ENCODE measurements at regions not wholly inside any gene's neighbourhood (a gene's known extent, or its start where the extent isn't known, plus 50 kb on each side); places are given as distances from the start of the nearest gene placed in this dataset.
"Not testable (repeated sequence)": the region's sequence is repeated elsewhere in the genome, so short reads cannot be mapped to it uniquely, and the experiment has no call there.

DNA sequence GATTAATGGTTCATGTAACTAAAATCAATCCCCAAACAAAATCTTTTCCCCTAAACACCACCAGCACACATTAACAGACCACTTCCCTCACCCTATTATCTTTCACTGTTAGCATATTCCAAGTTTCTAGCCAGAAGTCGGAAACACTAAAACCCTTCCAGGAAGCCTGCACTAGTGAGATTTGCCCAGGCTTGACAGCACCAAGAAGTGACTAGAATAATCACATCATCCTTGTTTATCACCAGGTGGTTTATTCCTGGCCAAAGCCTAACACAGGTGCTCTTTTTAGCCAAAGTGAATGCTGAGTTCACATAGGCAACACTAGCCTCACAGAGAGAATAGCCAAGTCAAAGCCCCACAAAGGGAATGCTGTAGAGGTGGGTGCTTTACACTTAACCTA is 221.2 kb upstream of the HNRNPA3 start:
- no peak for DNase-seq (ENCODE audit: extremely low read depth in 1 of 2, low read depth in 1 of 2)

- DNase-seq (ENCODE audit: extremely low read depth in 1 of 2, low read depth in 1 of 2), result no peak
Measured at GRCh38 chr2:176997074-176997791, 215.4 kb upstream of the HNRNPA3 start.

DNA sequence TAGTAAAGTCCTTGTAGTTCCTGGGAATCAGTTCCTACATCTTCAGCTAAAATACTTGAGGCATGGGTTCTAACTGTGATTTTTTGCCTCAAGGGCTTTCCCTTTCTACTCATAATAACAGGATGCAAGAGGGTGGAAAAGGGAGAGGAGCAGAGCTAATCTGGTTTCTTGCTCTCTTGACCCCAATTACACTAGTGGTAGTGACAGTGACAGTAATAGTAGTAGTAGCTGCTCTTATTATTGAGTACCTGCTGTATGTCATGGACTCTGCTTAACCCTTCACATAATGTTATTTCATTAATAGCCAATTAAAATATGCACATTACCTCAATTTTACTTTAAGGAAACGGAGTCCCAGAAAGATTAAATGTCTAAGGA is 214.8 kb upstream of the HNRNPA3 start:
- no peak for DNase-seq (ENCODE audit: extremely low read depth in 1 of 2, low read depth in 1 of 2)

GRCh38 chr2:176999301-176999700 is 213.3 kb upstream of the HNRNPA3 start:
- DNase-seq (ENCODE audit: extremely low read depth in 1 of 2, low read depth in 1 of 2), result no peak

- DNase-seq (ENCODE audit: extremely low read depth in 1 of 2, low read depth in 1 of 2), result no peak
Measured at GRCh38 chr2:177000061-177000714, 212.4 kb upstream of the HNRNPA3 start.

GRCh38 chr2:177000715-177001072 is 211.9 kb upstream of the HNRNPA3 start:
- DNase-seq (ENCODE audit: extremely low read depth in 1 of 2, low read depth in 1 of 2), result no peak

- no peak for DNase-seq (ENCODE audit: extremely low read depth in 1 of 2, low read depth in 1 of 2)
Measured at GRCh38 chr2:177001334-177001733, 211.3 kb upstream of the HNRNPA3 start.

- no peak for DNase-seq (ENCODE audit: extremely low read depth in 1 of 2, low read depth in 1 of 2)
Measured at GRCh38 chr2:177002983-177003382, 209.6 kb upstream of the HNRNPA3 start.

- not testable (repeated sequence) for DNase-seq (ENCODE audit: extremely low read depth in 1 of 2, low read depth in 1 of 2)
Measured at GRCh38 chr2:177007726-177008125, 204.9 kb upstream of the HNRNPA3 start.

- not testable (repeated sequence) for DNase-seq (ENCODE audit: extremely low read depth in 1 of 2, low read depth in 1 of 2)
Measured at GRCh38 chr2:177008662-177009061, 203.9 kb upstream of the HNRNPA3 start.

GRCh38 chr2:177010146-177010545 is 202.4 kb upstream of the HNRNPA3 start:
- no peak for DNase-seq (ENCODE audit: extremely low read depth in 1 of 2, low read depth in 1 of 2)

DNA sequence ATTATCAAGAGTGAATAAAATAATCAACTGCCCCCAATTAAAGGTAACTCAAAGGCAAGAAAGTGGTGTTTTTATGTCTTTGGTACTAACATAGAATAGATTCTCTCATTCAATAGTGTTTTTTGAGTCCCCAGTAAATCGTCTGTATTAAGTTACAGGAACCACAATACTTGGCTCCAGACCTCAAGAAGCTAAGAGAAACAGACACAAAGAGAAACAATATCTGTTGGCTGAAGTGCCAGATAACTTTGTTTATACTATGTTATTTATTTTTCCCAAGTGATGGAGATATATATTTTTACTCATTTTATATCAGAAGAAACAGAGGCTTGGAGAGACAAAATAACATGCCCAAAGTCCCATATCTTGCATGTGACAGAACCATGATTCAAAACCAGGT is 201.7 kb upstream of the HNRNPA3 start:
- DNase-seq (ENCODE audit: extremely low read depth in 1 of 2, low read depth in 1 of 2), result no peak

DNA sequence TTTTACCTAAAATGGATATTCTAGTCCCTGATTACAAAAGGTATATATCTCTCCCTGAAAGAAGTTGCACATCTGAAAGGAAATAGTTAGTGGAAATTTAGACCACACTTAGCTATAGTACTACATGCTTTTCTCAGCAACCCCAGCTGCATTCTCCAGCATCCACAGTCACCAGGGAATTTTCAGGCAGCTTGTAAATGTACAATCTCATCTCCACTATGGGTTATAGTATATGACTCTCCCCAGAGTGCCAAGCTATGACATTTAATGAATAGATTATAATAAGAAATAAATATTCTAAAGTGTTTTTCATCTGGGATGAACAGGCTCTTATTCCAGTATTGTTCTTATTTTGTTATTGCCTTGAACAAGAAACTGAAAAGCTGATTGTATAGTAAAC is 197.6 kb upstream of the HNRNPA3 start:
- no peak for DNase-seq (ENCODE audit: extremely low read depth in 1 of 2, low read depth in 1 of 2)

- DNase-seq (ENCODE audit: extremely low read depth in 1 of 2, low read depth in 1 of 2), result no peak
Measured at GRCh38 chr2:177015356-177015923, 197.2 kb upstream of the HNRNPA3 start.

DNA sequence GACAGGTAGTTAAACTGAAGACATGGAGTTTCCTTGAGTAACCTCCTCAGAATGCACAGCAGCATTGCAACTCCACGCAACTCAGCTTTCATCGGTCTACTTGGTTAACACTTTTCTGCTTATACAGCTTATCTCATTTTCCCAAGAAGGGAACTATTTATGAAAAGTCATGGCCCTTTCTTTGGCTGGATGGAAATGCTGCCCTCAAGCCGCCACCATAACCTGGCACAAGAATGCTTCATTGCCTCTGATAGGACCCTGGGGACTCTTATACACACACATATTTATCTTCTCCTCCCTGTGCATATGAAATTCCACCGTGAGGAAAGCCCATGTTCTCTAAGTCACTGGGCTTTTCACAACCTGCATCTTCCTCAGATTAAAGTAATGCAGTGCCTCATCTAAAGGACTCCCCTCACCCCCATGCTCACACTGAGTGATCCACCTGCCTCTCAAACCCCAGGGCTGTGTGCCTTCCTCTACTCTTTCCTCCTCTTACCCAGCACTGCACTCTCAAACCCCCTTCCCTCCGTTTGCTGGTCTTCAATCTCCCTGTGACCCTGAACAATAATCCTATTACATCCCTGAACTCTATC is 192.0 kb upstream of the HNRNPA3 start:
- DNase-seq (ENCODE audit: extremely low read depth in 1 of 2, low read depth in 1 of 2), result no peak

DNA sequence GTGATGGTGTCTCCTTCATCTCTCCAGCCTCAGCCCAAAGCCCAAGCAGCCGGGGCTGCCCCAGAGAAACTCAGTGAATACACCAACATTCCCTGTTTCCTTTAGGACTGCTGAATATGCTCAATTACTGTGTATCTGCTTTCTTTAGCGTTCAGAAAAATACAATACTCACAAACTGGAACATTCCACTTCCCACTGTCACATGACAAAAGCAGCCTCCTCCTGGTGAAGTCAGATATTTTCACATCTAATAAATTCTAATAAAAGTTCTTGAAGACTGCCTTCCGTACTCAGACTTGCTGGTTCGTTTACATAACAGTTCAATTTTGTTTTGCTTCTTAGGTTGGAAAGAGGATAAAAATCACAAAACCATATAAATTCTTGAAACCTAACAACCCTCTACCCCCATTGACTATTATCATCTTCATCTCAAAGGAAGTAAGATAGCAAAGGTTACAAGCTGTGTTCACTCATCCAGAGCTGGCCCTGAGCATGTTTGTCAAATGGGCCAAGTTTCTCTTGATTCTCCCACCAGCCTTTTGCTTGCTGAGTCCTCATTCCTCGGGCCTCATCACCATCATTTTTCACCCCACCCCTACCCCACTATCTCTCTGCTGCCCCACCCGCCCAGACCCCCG is 190.8 kb upstream of the HNRNPA3 start:
- DNase-seq (ENCODE audit: extremely low read depth in 1 of 2, low read depth in 1 of 2), result no peak

- DNase-seq (ENCODE audit: extremely low read depth in 1 of 2, low read depth in 1 of 2), result no peak
Measured at GRCh38 chr2:177024765-177025164, 187.8 kb upstream of the HNRNPA3 start.

DNA sequence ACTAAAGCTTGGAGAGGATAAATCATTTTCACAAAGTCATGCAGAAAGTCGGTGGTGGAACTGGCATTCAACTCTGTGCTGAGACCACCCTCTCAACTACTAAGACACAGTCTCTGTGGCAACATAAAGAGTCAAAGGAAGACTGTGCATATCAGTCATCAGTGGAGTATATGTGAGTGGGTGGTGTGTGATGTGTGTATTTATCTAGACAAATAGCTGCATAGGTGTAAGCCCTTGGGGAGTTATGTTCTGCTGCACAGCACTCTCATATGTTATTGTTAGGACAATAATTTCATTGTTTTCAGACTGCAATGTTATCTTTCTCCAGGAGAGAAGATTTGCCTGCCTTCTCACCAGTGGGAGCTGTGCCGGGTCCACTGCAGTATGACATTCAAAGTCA is 186.3 kb upstream of the HNRNPA3 start:
- no peak for DNase-seq (ENCODE audit: extremely low read depth in 1 of 2, low read depth in 1 of 2)

DNA sequence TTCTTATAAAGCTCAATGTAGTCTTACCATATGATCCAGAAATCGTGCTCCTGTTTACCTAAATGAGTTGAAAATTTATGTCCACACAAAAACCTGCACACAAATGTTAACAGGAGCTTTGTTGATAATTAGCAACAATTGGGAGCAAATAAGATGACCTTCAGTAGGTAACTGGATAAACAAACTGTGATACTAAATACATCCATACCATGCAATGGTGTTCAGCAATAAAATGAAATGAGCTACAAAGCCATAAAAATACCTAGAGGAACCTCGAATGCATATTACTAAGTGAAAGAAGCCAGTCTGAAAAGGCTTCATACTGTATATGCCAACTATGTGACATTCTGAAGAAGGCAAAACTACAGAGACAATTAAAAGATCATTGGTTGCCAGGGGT is 185.6 kb upstream of the HNRNPA3 start:
- DNase-seq (ENCODE audit: extremely low read depth in 1 of 2, low read depth in 1 of 2), result no peak

DNA sequence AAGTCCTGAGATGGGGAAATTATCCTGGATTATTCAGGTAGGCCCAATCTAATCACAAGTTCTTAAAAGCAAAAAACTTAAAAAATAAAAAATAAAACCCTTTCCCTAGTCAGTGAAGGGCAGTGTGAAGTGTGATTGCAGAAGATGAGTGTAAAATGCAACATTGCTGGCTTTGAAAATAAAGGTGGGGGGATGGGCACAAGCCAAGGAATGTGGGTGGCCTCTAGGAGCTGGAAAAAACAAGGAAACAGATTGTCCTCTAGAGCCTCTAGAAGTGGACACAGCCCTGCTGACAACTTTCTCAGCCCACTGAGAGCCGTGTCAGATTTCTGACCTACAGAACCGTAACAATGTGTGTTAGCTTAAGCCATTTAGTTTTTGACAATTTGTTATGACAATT is 184.3 kb upstream of the HNRNPA3 start:
- no peak for DNase-seq (ENCODE audit: extremely low read depth in 1 of 2, low read depth in 1 of 2)

GRCh38 chr2:177029075-177029474 is 183.5 kb upstream of the HNRNPA3 start:
- DNase-seq (ENCODE audit: extremely low read depth in 1 of 2, low read depth in 1 of 2), result no peak

- no peak for DNase-seq (ENCODE audit: extremely low read depth in 1 of 2, low read depth in 1 of 2)
Measured at GRCh38 chr2:177029501-177029900, 183.1 kb upstream of the HNRNPA3 start.
